ENCODE measurements at regions not wholly inside any gene's neighbourhood (a gene's known extent, or its start where the extent isn't known, plus 50 kb on each side); places are given as distances from the start of the nearest gene placed in this dataset.

- no peak for TF ChIP-seq ZFX (IDR thresholded peaks at IDR 0.05; ENCODE audit: borderline replicate concordance)
- no peak for TF ChIP-seq CTCF (IDR thresholded peaks at IDR 0.05)
- H3K27ac ChIP-seq: no peak overlapping the region
Measured at GRCh38 chr1:227395426-227396028, 77.2 kb upstream of the CDC42BPA start.

DNA sequence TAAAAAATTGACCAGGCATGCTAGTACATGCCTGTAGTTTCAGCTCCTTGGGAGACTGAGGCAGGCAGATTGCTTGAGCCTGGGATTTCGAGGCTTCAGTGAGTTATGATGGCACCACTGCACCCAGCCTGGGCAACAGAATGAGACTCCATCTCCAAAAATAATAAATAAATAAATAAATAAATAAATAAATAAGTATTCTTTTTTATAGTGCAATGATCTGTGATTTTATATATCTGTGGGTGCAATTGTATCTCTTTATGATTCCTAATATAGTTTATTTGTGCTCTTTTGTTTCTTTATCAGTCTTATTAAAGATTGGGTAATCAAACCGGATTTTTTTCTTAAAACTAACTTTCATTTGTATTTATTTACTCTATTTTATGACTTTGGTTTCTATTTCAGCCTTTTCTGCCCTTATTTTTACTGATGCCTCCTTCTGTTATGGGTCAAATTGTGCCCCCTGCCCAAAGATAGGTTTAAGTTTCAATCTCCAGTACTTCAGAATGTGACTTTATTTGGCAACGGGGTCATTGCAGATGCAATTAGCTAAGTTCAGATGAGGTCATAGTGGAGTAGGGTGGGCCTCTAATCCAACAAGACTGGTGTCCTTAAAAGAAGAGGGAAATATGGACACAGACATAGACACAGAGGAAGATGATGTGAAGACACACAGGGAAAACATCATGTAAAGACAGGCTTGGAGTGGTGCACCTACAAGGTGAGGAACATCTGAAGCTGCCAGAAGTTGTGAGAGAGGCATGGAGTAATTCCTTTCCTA is 74.9 kb upstream of the CDC42BPA start:
- no peak overlapping the region for H3K27ac ChIP-seq
- TF ChIP-seq CTCF (IDR thresholded peaks at IDR 0.05) (no peak), ZFX (IDR thresholded peaks at IDR 0.05; ENCODE audit: borderline replicate concordance) (no peak)

- no peak for TF ChIP-seq CTCF (IDR thresholded peaks at IDR 0.05)
- TF ChIP-seq ZFX (IDR thresholded peaks at IDR 0.05; ENCODE audit: borderline replicate concordance): no peak
- no peak overlapping the region for H3K27ac ChIP-seq
Measured at GRCh38 chr1:227391879-227392278, 73.6 kb upstream of the CDC42BPA start.

DNA sequence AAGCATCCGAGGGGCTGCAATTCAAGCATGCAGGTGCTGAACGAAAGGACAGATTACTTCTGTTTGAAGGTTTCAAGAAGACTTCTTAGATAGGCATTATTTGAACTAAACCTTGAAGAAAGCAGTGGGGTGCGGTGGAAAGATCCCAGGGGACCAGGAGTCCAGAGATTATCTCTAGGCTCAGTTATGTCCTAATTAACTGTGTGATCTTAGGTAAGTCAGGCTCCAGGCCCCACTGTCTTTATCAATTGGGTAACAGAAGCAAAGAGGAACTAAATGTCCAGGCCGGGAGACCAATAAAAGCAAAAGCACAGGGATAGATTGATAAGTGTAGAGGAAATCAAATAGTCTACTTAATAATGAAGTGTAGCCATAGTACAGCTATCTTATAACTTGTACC is 72.9 kb upstream of the CDC42BPA start:
- no peak for TF ChIP-seq CTCF (IDR thresholded peaks at IDR 0.05)
- no peak for TF ChIP-seq ZFX (IDR thresholded peaks at IDR 0.05; ENCODE audit: borderline replicate concordance)
- no peak overlapping the region for H3K27ac ChIP-seq

GRCh38 chr1:227390525-227390924 is 72.2 kb upstream of the CDC42BPA start:
- H3K27ac ChIP-seq: no peak overlapping the region

GRCh38 chr1:227388214-227389168 is 70.2 kb upstream of the CDC42BPA start:
- no peak overlapping the region for H3K27ac ChIP-seq
- TF ChIP-seq CTCF (IDR thresholded peaks at IDR 0.05) (no peak), ZFX (IDR thresholded peaks at IDR 0.05; ENCODE audit: borderline replicate concordance) (no peak)

More at GRCh38 chr1:227390525-227390924, 72.2 kb upstream of the CDC42BPA start:
- TF ChIP-seq ZFX (IDR thresholded peaks at IDR 0.05; ENCODE audit: borderline replicate concordance): no peak

- no peak overlapping the region for H3K27ac ChIP-seq
- TF ChIP-seq ZFX (IDR thresholded peaks at IDR 0.05; ENCODE audit: borderline replicate concordance): no peak
- no peak for TF ChIP-seq CTCF (IDR thresholded peaks at IDR 0.05)
Measured at GRCh38 chr1:227379555-227379892, 61.2 kb upstream of the CDC42BPA start.
